HG02885 (cell line): ENCODE measurements at regions not wholly inside any gene's neighbourhood (a gene's known extent, or its start where the extent isn't known, plus 50 kb on each side); places are given as distances from the start of the nearest gene placed in this dataset.
"Not testable (repeated sequence)": the region's sequence is repeated elsewhere in the genome, so short reads cannot be mapped to it uniquely, and the experiment has no call there.

ENCODE experiments used
- ATAC-seq: cut with Tn5 transposase; IDR thresholded peaks from one replicate; pipeline ENCODE4 v1.9.1; 2021; ENCODE audit warnings: mild to moderate bottlenecking; ENCODE audit not compliant: unreplicated experiment, poor library complexity

GRCh38 chr2:67883316-67884087 is 179.3 kb downstream of the C1D start:
- no peak for ATAC-seq

GRCh38 chr2:67888351-67889005 is 174.3 kb downstream of the C1D start:
- no peak for ATAC-seq

- ATAC-seq: no peak
Observed at GRCh38 chr2:67889056-67889455, 173.7 kb downstream of the C1D start.

DNA sequence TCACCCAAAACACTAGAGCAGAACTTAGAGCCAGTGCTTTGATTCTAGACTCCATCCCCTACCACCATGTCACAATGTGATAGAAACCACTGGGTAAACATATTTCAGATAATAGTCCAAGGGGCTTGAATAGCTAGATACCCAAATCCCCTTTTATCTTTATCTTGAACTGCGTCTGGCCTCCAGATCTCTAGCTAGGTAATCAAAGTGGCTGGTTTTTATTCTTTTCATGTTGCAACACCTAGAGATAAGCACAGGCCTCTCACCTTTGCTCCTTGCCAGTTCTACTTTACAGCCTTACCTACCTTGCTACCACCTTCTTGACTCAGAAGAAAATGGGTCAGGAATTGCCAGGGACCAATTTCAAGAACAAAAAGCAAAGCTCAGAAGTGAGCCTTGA is 171.2 kb downstream of the C1D start:
- ATAC-seq: no peak

GRCh38 chr2:67892339-67892846 is 170.4 kb downstream of the C1D start:
- ATAC-seq: no peak

DNA sequence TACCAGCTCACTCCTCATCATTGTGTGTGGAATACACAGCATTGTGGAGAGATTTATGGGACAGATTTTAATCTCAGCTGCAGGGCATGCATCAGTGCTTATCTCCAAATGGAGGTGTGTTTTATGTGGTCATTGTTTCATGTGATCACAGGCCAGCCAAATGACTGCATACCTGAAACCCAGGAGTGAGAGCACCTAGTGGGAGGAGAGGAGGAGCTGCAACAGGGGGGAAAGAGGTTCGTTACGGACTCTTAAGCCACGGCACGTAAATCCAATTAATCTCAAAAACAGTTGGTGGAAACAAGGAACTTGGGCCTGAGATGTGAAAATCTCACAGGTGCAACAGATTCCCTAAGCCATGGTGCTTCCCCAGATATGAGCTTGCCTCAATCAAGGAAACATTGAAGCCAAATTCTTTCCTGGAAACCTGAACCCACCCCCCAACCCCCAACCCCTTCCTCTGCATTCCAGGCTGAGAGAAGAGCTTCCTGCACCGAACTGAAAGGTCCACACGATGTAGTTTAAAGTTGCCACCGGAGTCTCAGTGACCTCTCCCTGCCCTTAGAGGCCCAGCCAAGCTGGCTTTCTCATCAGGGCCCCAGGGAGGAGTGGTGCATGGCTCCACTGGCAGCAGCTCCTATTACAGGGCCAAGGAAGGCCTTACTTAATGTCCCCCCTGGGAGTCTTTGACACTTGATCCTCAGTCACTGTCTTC is 167.4 kb downstream of the C1D start:
- no peak for ATAC-seq

- ATAC-seq: no peak
Observed at GRCh38 chr2:67896076-67896475, 166.7 kb downstream of the C1D start.

DNA sequence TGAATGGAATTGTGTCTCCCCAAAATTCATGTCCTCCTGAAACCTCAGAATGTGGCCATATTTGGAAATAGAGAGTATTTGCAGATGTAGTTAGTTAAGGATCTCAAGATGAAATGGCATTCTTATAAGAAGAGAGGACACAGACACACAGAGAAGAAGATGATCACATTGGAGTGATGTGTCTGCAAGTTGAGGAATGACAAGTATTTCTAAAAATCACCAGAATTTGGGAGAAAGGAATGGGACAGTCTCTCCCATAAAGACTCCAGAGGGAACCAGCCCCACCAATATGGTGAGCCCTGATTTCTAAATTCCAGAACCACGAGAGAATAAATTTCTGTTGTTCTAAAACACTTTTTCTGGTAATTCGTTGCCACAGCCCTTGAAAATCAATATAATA is 166.3 kb downstream of the C1D start:
- ATAC-seq: no peak

DNA sequence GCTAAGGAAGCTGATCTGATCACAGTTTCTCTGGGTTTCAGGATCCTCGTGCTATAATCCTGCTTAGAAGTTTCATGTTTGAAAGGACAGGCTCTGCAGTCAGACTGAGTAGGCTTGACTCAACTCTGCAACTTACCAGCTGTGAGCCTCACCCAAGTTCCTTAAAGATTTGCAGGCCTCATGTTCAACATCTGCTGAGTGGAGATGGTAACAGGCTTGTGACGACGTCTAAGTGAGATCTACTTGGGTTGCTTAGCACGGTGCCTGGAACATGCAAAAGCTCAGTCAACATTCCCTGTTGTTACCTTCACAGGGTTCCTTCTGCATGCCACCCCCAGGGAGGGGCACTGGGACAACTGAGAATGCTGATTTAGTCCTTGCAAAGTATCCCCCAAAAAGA is 164.2 kb downstream of the C1D start:
- no peak for ATAC-seq

DNA sequence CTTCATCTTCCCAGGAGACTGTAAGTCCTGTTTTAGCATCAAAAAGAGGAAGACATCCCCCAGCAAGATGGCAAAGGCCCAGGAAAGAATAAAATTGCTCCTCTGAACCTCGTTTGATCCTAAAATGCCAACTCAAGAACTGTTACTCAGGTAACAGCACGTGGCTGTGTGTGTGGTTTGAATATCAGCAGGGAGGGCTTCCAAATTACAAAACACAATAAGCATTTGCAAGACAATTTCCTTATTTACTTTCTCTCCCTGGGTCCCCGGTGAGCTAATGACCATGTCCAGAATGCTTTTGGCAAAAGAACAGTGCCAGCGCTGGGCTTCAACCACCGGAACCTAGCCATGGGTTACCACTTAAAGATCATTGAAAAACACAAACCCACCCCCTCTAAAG is 163.6 kb downstream of the C1D start:
- no peak for ATAC-seq

DNA sequence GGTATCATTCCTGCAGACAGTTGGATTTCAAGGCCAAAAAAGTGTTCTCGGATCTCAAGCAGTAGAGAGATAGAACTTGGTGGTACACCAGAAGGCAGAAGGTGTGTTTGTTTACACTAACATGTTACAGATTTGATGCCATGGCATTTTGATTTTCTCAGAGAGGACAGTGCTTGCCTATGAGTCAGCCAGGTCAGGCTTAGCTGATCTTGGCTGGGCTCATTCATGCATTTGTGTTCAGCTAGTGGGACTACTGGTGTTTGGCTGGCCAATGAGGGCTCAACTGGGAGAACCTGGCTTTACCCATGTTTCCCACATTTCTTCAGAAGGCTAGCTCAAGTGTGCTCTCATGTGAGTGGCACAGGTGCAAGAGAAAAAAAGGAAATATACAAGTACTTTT is 162.0 kb downstream of the C1D start:
- no peak for ATAC-seq

- no peak for ATAC-seq
Observed at GRCh38 chr2:67904566-67904965, 158.2 kb downstream of the C1D start.

DNA sequence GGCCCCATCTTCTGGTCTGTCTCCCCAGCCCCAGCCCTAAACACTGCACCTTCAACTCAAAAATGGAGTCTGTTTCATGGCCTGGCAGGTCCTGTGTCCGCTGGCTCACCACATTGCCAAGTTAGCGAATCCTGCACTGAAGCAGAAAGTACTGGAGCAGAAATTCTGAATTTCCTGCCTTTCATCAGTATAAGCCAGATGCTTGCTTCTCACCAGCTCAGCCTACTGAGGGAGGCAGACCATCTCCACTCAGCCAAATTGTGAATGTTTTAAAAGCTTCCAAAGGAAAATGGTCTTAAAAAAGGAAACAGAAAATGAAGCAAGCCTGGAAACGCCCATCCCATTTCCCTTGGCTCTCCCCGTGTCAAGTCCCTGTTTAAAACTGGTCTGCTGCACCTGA is 157.8 kb downstream of the C1D start:
- no peak for ATAC-seq

GRCh38 chr2:67906547-67906946 is 156.3 kb downstream of the C1D start:
- ATAC-seq: not testable (repeated sequence)

GRCh38 chr2:67917332-67918054 is 145.3 kb downstream of the C1D start:
- no peak for ATAC-seq

- ATAC-seq: no peak
Observed at GRCh38 chr2:67918471-67918870, 144.3 kb downstream of the C1D start.

GRCh38 chr2:67919490-67919889 is 143.3 kb downstream of the C1D start:
- ATAC-seq: no peak

DNA sequence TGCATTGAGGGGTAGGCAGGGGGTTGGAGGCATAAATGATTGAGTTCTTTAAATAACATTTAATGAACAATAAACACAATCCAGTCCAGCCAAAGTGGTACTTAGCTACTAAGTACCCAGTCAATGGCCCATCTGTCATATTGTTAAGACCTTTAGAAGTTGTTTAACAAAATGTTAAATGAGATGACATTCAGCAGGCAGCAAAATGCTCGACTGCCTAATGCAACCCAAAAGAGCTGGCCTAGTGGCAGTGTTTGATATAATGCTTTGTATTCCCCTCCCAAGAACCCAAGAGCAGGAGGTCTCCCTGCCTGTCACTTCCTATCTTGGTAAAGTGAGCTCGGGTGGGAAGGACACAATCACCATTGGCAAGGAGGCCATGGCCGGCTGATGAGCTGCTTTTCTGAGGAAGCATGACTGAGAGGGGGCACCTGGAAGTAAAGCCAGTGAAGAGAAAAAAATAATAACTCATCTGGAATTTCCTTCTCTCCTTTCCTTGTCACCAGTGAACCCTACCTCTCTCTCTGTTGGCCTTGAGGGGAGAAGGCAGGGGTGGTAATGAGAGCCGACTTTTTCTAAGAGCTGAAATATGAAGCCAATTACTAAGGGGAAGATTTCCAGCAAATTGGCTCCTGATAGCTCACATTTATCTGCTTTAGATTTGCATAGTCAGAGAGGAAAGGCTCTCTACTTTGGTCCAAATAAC is 140.6 kb downstream of the C1D start:
- ATAC-seq: no peak

GRCh38 chr2:67923696-67924095 is 139.1 kb downstream of the C1D start:
- ATAC-seq: no peak

DNA sequence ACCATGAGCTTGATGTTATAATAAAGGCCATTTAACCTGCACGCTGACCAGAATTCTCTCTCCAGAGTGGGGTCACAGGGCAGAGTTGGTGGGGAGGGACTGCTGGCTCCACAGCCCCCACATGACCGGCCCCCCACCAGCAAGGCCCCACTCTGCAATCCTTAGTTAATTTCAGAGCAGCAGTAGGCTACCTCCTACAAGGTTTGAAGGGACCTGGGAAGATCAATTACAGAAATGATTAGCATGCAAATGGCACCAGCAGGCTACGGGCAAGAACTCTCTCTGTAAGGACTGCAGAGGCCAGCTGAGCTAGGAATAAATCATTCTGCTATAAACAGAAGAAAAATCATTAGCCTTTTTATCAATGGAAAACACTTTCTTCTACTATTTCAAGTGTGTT is 135.3 kb downstream of the C1D start:
- ATAC-seq: no peak
